Left hindlimb (tissue), 1 donor: ENCODE measurements at regions not wholly inside any gene's neighbourhood (a gene's known extent, or its start where the extent isn't known, plus 50 kb on each side); places are given as distances from the start of the nearest gene placed in this dataset.

Experiments used
- DNase-seq: peaks from one replicate; pipeline ENCODE4 v3.0.0-alpha.2; 2018

GRCh38 chr4:171759274-171759673, 53.9 kb upstream of the GALNTL6 start:
- no peak for DNase-seq

- no peak for DNase-seq
These were observed 61.7 kb upstream of the GALNTL6 start for GRCh38 chr4:171751538-171751937.

- DNase-seq = no peak
These were observed 66.8 kb upstream of the GALNTL6 start for GRCh38 chr4:171746418-171746817.

GRCh38 chr4:171742436-171742835, 70.8 kb upstream of the GALNTL6 start:
- no peak for DNase-seq

GRCh38 chr4:171727185-171727584, 86.0 kb upstream of the GALNTL6 start:
- DNase-seq = no peak

- DNase-seq = no peak
These were observed 91.3 kb upstream of the GALNTL6 start for GRCh38 chr4:171721937-171722336.

- no peak for DNase-seq
These were observed 93.5 kb upstream of the GALNTL6 start for GRCh38 chr4:171719691-171720090.

- DNase-seq = no peak
These were observed 94.5 kb upstream of the GALNTL6 start for GRCh38 chr4:171718665-171719064.

GRCh38 chr4:171718069-171718468, 95.1 kb upstream of the GALNTL6 start:
- DNase-seq = no peak

- DNase-seq = no peak
These were observed 95.9 kb upstream of the GALNTL6 start for GRCh38 chr4:171717231-171717741.

GRCh38 chr4:171715973-171716372, 97.2 kb upstream of the GALNTL6 start:
- DNase-seq = no peak

GRCh38 chr4:171714791-171715454, 98.3 kb upstream of the GALNTL6 start:
- DNase-seq = no peak

GRCh38 chr4:171710743-171711142, 102.5 kb upstream of the GALNTL6 start:
- no peak for DNase-seq

- no peak for DNase-seq
These were observed 136.5 kb upstream of the GALNTL6 start for GRCh38 chr4:171676555-171677215.

- DNase-seq = no peak
These were observed 138.4 kb upstream of the GALNTL6 start for GRCh38 chr4:171674781-171675180.

- DNase-seq = no peak
These were observed 144.8 kb upstream of the GALNTL6 start for GRCh38 chr4:171668403-171668802.

- no peak for DNase-seq
These were observed 145.3 kb upstream of the GALNTL6 start for GRCh38 chr4:171667906-171668305.

GRCh38 chr4:171651071-171651470, 162.1 kb upstream of the GALNTL6 start:
- no peak for DNase-seq

- DNase-seq = no peak
These were observed 162.7 kb upstream of the GALNTL6 start for GRCh38 chr4:171650543-171650942.

- DNase-seq = no peak
These were observed 164.3 kb upstream of the GALNTL6 start for GRCh38 chr4:171648926-171649325.

- DNase-seq = no peak
These were observed 166.2 kb upstream of the GALNTL6 start for GRCh38 chr4:171646984-171647383.

- DNase-seq = no peak
These were observed 168.7 kb upstream of the GALNTL6 start for GRCh38 chr4:171644430-171645057.

- no peak for DNase-seq
These were observed 173.7 kb upstream of the GALNTL6 start for GRCh38 chr4:171639540-171639939.

- no peak for DNase-seq
These were observed 176.6 kb upstream of the GALNTL6 start for GRCh38 chr4:171636606-171637005.
